NCI-H146 treated with DMSO at 0.1 percent for 48 hours (cell line): ENCODE measurements at regions not wholly inside any gene's neighbourhood (a gene's known extent, or its start where the extent isn't known, plus 50 kb on each side); places are given as distances from the start of the nearest gene placed in this dataset.

Experiments
- DNase-seq: peaks from one replicate; lab custom pipeline; 2025; ENCODE audit not compliant: unreplicated experiment; lab: John Stamatoyannopoulos, UW

GRCh38 chr6:105909106-105909505 is 177.0 kb upstream of the PRDM1 start:
- DNase-seq: no peak

GRCh38 chr6:105907991-105908390 is 178.1 kb upstream of the PRDM1 start:
- DNase-seq: no peak

- no peak for DNase-seq
Measured at GRCh38 chr6:105907301-105907700, 178.8 kb upstream of the PRDM1 start.

- no peak for DNase-seq
Measured at GRCh38 chr6:105902401-105903031, 183.6 kb upstream of the PRDM1 start.

- DNase-seq: no peak
Measured at GRCh38 chr6:105901583-105901982, 184.6 kb upstream of the PRDM1 start.

- DNase-seq: no peak
Measured at GRCh38 chr6:105900125-105900937, 185.8 kb upstream of the PRDM1 start.

- no peak for DNase-seq
Measured at GRCh38 chr6:105898286-105898685, 187.8 kb upstream of the PRDM1 start.

GRCh38 chr6:105897131-105897530 is 189.0 kb upstream of the PRDM1 start:
- no peak for DNase-seq

GRCh38 chr6:105896821-105897095 is 189.4 kb upstream of the PRDM1 start:
- no peak for DNase-seq

GRCh38 chr6:105896052-105896820 is 189.9 kb upstream of the PRDM1 start:
- no peak for DNase-seq

- no peak for DNase-seq
Measured at GRCh38 chr6:105894556-105894955, 191.6 kb upstream of the PRDM1 start.

- DNase-seq: no peak
Measured at GRCh38 chr6:105893741-105894140, 192.4 kb upstream of the PRDM1 start.

GRCh38 chr6:105892577-105893262 is 193.4 kb upstream of the PRDM1 start:
- DNase-seq: no peak

- no peak for DNase-seq
Measured at GRCh38 chr6:105890521-105891244, 195.5 kb upstream of the PRDM1 start.

GRCh38 chr6:105889902-105890301 is 196.2 kb upstream of the PRDM1 start:
- DNase-seq: no peak

- DNase-seq: no peak
Measured at GRCh38 chr6:105886814-105887544, 199.2 kb upstream of the PRDM1 start.

GRCh38 chr6:105886066-105886813 is 199.9 kb upstream of the PRDM1 start:
- no peak for DNase-seq

GRCh38 chr6:105884426-105884825 is 201.7 kb upstream of the PRDM1 start:
- DNase-seq: no peak

GRCh38 chr6:105884011-105884410 is 202.1 kb upstream of the PRDM1 start:
- DNase-seq: no peak

- no peak for DNase-seq
Measured at GRCh38 chr6:105882828-105883227, 203.3 kb upstream of the PRDM1 start.
